ENCODE measurements at regions not wholly inside any gene's neighbourhood (a gene's known extent, or its start where the extent isn't known, plus 50 kb on each side); places are given as distances from the start of the nearest gene placed in this dataset.

- Histone ChIP-seq H3K27ac (ENCODE audit: low read length) (no peak overlapping the region), H4K20me1 (ENCODE audit: insufficient read depth, low read length) (no peaks in the 10 kb centered on the region), H3K9ac (ENCODE audit: low read length) (no peak overlapping the region), H3K4me3 (ENCODE audit: low read length) (no peak overlapping the region), H3K9me3 (ENCODE audit: insufficient read depth, low read length) (no peaks in the 10 kb centered on the region), H3K79me2 (ENCODE audit: low read length) (no peaks in the 10 kb centered on the region), H2AFZ (ENCODE audit: low read depth, low read length) (no peak overlapping the region), H3K4me2 (ENCODE audit: low read length) (no peak overlapping the region), H3K4me1 (ENCODE audit: low read length) (peaks cover 24% of the 10 kb centered on the region), H3K27me3 (ENCODE audit: low read depth, low read length) (no peaks in the 10 kb centered on the region), H3K36me3 (replicated peaks; ENCODE audit: low read depth, low read length) (no peaks in the 10 kb centered on the region)
- TF ChIP-seq CTCF (IDR thresholded peaks at IDR 0.05; ENCODE audit: low read depth, low read length), result no peak
- TF ChIP-seq EZH2phosphoT487 (IDR thresholded peaks at IDR 0.05; ENCODE audit: low read depth), result no peak
Observed at GRCh38 chr14:61638595-61639387, 56.5 kb upstream of the HIF1A start.

- no peaks in the 10 kb centered on the region for H3K36me3 ChIP-seq (replicated peaks; ENCODE audit: low read depth, low read length)
- H3K27me3 ChIP-seq (ENCODE audit: low read depth, low read length), result no peaks in the 10 kb centered on the region
- H2AFZ ChIP-seq (ENCODE audit: low read depth, low read length), result no peak overlapping the region
- peaks cover 37% of the 10 kb centered on the region for H3K4me1 ChIP-seq (ENCODE audit: low read length)
- no peak overlapping the region for H3K9ac ChIP-seq (ENCODE audit: low read length)
- H3K79me2 ChIP-seq (ENCODE audit: low read length), result no peaks in the 10 kb centered on the region
- TF ChIP-seq EZH2phosphoT487 (IDR thresholded peaks at IDR 0.05; ENCODE audit: low read depth) (no peak), CTCF (IDR thresholded peaks at IDR 0.05; ENCODE audit: low read depth, low read length) (no peak)
- no peaks in the 10 kb centered on the region; the same call in 1 of the 2 replicates for H3K9me3 ChIP-seq (ENCODE audit: insufficient read depth, low read length)
- H4K20me1 ChIP-seq (ENCODE audit: insufficient read depth, low read length), result no peaks in the 10 kb centered on the region
- no peak overlapping the region for H3K4me3 ChIP-seq (ENCODE audit: low read length)
- H3K4me2 ChIP-seq (ENCODE audit: low read length), result no peak overlapping the region
- no peak overlapping the region for H3K27ac ChIP-seq (ENCODE audit: low read length)
Observed at GRCh38 chr14:61640158-61641136, 54.9 kb upstream of the HIF1A start.

- Histone ChIP-seq H3K4me2 (ENCODE audit: low read length) (no peak overlapping the region), H3K9me3 (ENCODE audit: insufficient read depth, low read length) (no peaks in the 10 kb centered on the region; the same call in 1 of the 2 replicates), H2AFZ (ENCODE audit: low read depth, low read length) (no peak overlapping the region), H3K4me1 (ENCODE audit: low read length) (peaks cover 21% of the 10 kb centered on the region), H3K4me3 (ENCODE audit: low read length) (no peak overlapping the region), H4K20me1 (ENCODE audit: insufficient read depth, low read length) (no peaks in the 10 kb centered on the region), H3K36me3 (replicated peaks; ENCODE audit: low read depth, low read length) (no peaks in the 10 kb centered on the region), H3K9ac (ENCODE audit: low read length) (no peak overlapping the region), H3K79me2 (ENCODE audit: low read length) (no peaks in the 10 kb centered on the region), H3K27me3 (ENCODE audit: low read depth, low read length) (peaks cover 3% of the 10 kb centered on the region; the same call in 1 of the 2 replicates), H3K27ac (ENCODE audit: low read length) (no peak overlapping the region)
- TF ChIP-seq EZH2phosphoT487 (IDR thresholded peaks at IDR 0.05; ENCODE audit: low read depth), result no peak
- no peak for TF ChIP-seq CTCF (IDR thresholded peaks at IDR 0.05; ENCODE audit: low read depth, low read length)
Observed at GRCh38 chr14:61641914-61642613, 53.2 kb upstream of the HIF1A start.
